ENCODE measurements at regions not wholly inside any gene's neighbourhood (a gene's known extent, or its start where the extent isn't known, plus 50 kb on each side); places are given as distances from the start of the nearest gene placed in this dataset.

GRCh38 chr1:18552631-18553030 lies 71.9 kb downstream of the KLHDC7A start:
- TF ChIP-seq GATA2 (IDR thresholded peaks at IDR 0.05; ENCODE audit: insufficient read depth, insufficient read length, low read depth, low read length), result no peak
- TF ChIP-seq CTCF (IDR thresholded peaks at IDR 0.05; ENCODE audit: extremely low read depth in 1 of 2, insufficient read depth in 1 of 2, low read depth in 1 of 2, low read length in 2 of 2), result no peak
- TF ChIP-seq JUN (IDR thresholded peaks at IDR 0.05; ENCODE audit: borderline replicate concordance, insufficient read depth, insufficient read length, low read depth), result no peak
- Histone ChIP-seq H3K4me2 (ENCODE audit: insufficient read depth, low read length) (no peak overlapping the region), H4K20me1 (replicated peaks; ENCODE audit: control insufficient read depth, extremely low read depth, insufficient read depth, low read length) (no peaks in the 10 kb centered on the region), H3K9ac (replicated peaks; ENCODE audit: extremely low read depth, insufficient read depth, low read length) (no peak overlapping the region), H3K9me3 (replicated peaks; ENCODE audit: control insufficient read depth, insufficient read depth, low read length) (no peaks in the 10 kb centered on the region), H3K79me2 (ENCODE audit: control insufficient read depth, insufficient read depth, low read length) (no peaks in the 10 kb centered on the region), H3K4me1 (ENCODE audit: control insufficient read depth, extremely low read depth, insufficient read depth, low read length) (no peaks in the 10 kb centered on the region), H3K9me1 (replicated peaks; ENCODE audit: control insufficient read depth, extremely low read depth, insufficient read depth, low read length) (no peaks in the 10 kb centered on the region), H3K4me3 (replicated peaks in 1 of 3; ENCODE audit: insufficient read depth in 1 of 3, low read depth in 1 of 3, low read length in 3 of 3) (no peak overlapping the region), H2AFZ (ENCODE audit: low read depth, low read length) (no peak overlapping the region), H3K27ac (ENCODE audit: insufficient read depth, low read depth, low read length) (no peak overlapping the region), H3K27me3 (ENCODE audit: control insufficient read depth in 2 of 2, insufficient read depth in 2 of 2, low read length in 2 of 2) (no peaks in the 10 kb centered on the region), H3K36me3 (ENCODE audit: control insufficient read depth in 2 of 2, extremely low read depth in 1 of 2, insufficient read depth in 2 of 2, low read length in 2 of 2) (no peaks in the 10 kb centered on the region)
- FAIRE-seq (no peak), DNase-seq (ENCODE audit: low read depth, low spot score) (no peak)
- intact Hi-C loops (cut with micrococcal nuclease) (no loop called here), dilution Hi-C loops (cut with MboI; ENCODE audit: extremely low pct_ligation_motif_present, low sequenced_read_pairs) (no loop called here)
- POLR2A ChIA-PET, result no interaction called here
- BruUV-seq (replicated peaks), result no TSS peak
- CTCF ChIA-PET, result interaction anchor here (1.1 kb wide), 1 partner anchor 25 kb away, joined by 3 read pairs; no protein-coding TSS in a partner anchor

DNA sequence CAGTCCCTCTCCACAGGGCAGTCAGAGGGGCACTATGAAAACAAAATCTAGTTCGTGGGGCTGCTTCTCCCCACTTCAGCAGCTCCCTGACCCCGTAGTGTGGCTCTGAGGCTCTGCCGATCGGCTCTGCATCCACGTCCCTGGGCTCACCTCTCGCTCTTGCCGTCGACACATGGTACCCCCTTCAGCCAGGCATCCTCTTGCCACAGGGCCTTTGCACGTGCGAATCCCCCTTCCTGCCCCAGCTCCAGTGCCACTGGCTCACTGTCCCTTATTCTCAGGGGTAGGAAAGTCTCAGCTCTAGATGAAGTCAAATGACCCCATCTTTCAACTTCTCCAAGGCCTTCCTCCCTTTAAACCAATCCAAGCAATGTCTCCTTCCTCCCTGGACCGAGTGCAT lies 72.7 kb downstream of the KLHDC7A start:
- intact Hi-C loops (cut with micrococcal nuclease) (no loop called here), dilution Hi-C loops (cut with MboI; ENCODE audit: extremely low pct_ligation_motif_present, low sequenced_read_pairs) (no loop called here)
- no peak overlapping the region for H3K9ac ChIP-seq (replicated peaks; ENCODE audit: extremely low read depth, insufficient read depth, low read length)
- no TSS peak for BruUV-seq (replicated peaks)
- H3K27ac ChIP-seq (ENCODE audit: insufficient read depth, low read depth, low read length), result no peak overlapping the region
- no peak for DNase-seq (ENCODE audit: low read depth, low spot score)
- no peak for FAIRE-seq
- no peaks in the 10 kb centered on the region for H4K20me1 ChIP-seq (replicated peaks; ENCODE audit: control insufficient read depth, extremely low read depth, insufficient read depth, low read length)
- ChIA-PET POLR2A (no interaction called here), CTCF (interaction anchor here (0.7 to 1.1 kb wide), 2 partner anchors 22 to 25 kb away, joined by 3 read pairs; no protein-coding TSS in a partner anchor)
- no peaks in the 10 kb centered on the region for H3K9me1 ChIP-seq (replicated peaks; ENCODE audit: control insufficient read depth, extremely low read depth, insufficient read depth, low read length)
- H3K79me2 ChIP-seq (ENCODE audit: control insufficient read depth, insufficient read depth, low read length), result no peaks in the 10 kb centered on the region
- no peaks in the 10 kb centered on the region for H3K9me3 ChIP-seq (replicated peaks; ENCODE audit: control insufficient read depth, insufficient read depth, low read length)
- TF ChIP-seq FOS (IDR thresholded peaks at IDR 0.05; ENCODE audit: borderline replicate concordance, insufficient read depth, low read length), result no peak
- TF ChIP-seq GATA2 (IDR thresholded peaks at IDR 0.05; ENCODE audit: insufficient read depth, insufficient read length, low read depth, low read length), result no peak
- no peak for TF ChIP-seq JUN (IDR thresholded peaks at IDR 0.05; ENCODE audit: borderline replicate concordance, insufficient read depth, insufficient read length, low read depth)
- TF ChIP-seq CTCF (IDR thresholded peaks at IDR 0.05; ENCODE audit: extremely low read depth in 1 of 2, insufficient read depth in 1 of 2, low read depth in 1 of 2, low read length in 2 of 2), result no peak
- TF ChIP-seq POLR2AphosphoS5 (IDR thresholded peaks at IDR 0.05; ENCODE audit: insufficient read depth, low read depth, low read length), result no peak
- no peak for TF ChIP-seq EZH2 (IDR thresholded peaks at IDR 0.05; ENCODE audit: borderline replicate concordance, low read depth, low read length, severe bottlenecking)
- TF ChIP-seq, protein P1, sequence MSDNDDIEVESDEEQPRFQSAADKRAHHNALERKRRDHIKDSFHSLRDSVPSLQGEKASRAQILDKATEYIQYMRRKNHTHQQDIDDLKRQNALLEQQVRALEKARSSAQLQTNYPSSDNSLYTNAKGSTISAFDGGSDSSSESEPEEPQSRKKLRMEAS (IDR thresholded peaks at IDR 0.05; ENCODE audit: insufficient read depth, insufficient read length), result no peak
- no peak for TF ChIP-seq POLR2A (IDR thresholded peaks at IDR 0.05; ENCODE audit: low read depth, low read length)
- TF ChIP-seq MYC (IDR thresholded peaks at IDR 0.05; ENCODE audit: low read depth, low read length), result no peak
- no peak overlapping the region for H3K4me2 ChIP-seq (ENCODE audit: insufficient read depth, low read length)
- no peak overlapping the region for H3K4me3 ChIP-seq (replicated peaks in 1 of 3; ENCODE audit: insufficient read depth in 1 of 3, low read depth in 1 of 3, low read length in 3 of 3)
- no peaks in the 10 kb centered on the region for H3K27me3 ChIP-seq (ENCODE audit: control insufficient read depth in 2 of 2, insufficient read depth in 2 of 2, low read length in 2 of 2)
- no peak overlapping the region for H2AFZ ChIP-seq (ENCODE audit: low read depth, low read length)
- no peaks in the 10 kb centered on the region for H3K36me3 ChIP-seq (ENCODE audit: control insufficient read depth in 2 of 2, extremely low read depth in 1 of 2, insufficient read depth in 2 of 2, low read length in 2 of 2)
- H3K4me1 ChIP-seq (ENCODE audit: control insufficient read depth, extremely low read depth, insufficient read depth, low read length), result no peaks in the 10 kb centered on the region
